Fibroblast of lung (primary cell): ENCODE measurements at regions not wholly inside any gene's neighbourhood (a gene's known extent, or its start where the extent isn't known, plus 50 kb on each side); places are given as distances from the start of the nearest gene placed in this dataset.

Experiments
- CTCF ChIP-seq, 2 donors: IDR thresholded peaks in 1 of 2; conservative IDR thresholded peaks in 1 of 2; 1 replicate in 1 of 2; 2 replicates in 1 of 2; pipeline ENCODE4 v1.5.1; 2011 to 2012; ENCODE audit warnings: low read length in 2 of 2, control low read depth in 1 of 2, inconsistent platforms in 1 of 2, low read depth in 1 of 2, mild to moderate bottlenecking in 1 of 2
- EZH2 ChIP-seq: IDR thresholded peaks from 2 replicates; pipeline ENCODE4 v1.5.1; 2012; ENCODE audit warnings: low read length, control low read depth, mild to moderate bottlenecking; ENCODE audit errors: missing control alignments

GRCh38 chr18:71021030-71021362 lies 732.2 kb downstream of the SOCS6 start:
- TF ChIP-seq CTCF (conservative IDR thresholded peaks at IDR 0.05 in 1 of 2, IDR thresholded peaks at IDR 0.05 in 1 of 2; ENCODE audit: low read depth in 1 of 2, low read length in 2 of 2) (no peak), EZH2 (no peak)
